CD4-positive, CD25-positive, alpha-beta regulatory T cell (primary cell): ENCODE measurements at regions not wholly inside any gene's neighbourhood (a gene's known extent, or its start where the extent isn't known, plus 50 kb on each side); places are given as distances from the start of the nearest gene placed in this dataset.
"Not testable (repeated sequence)": the region's sequence is repeated elsewhere in the genome, so short reads cannot be mapped to it uniquely, and the experiment has no call there.

Source experiments
- ATAC-seq, 2 donors: fragments of 150-1000 bp; cut with Tn5 transposase; one replicate each; pipeline ENCODE4 v1.10.0; 2021; ENCODE audit warnings: low read depth in 2 of 2, moderate number of reproducible peaks in 2 of 2, moderate library complexity in 1 of 2
- DNase-seq, 3 donors: peaks; one replicate each; pipeline versions ENCODE4 v3.0.0 to v3.0.0-alpha.2; 2012 to 2022; ENCODE audit warnings: mixed read lengths in 1 of 3
- H3K27ac ChIP-seq: one replicate; pipeline ENCODE4 v1.7.0; 2013; ENCODE audit warnings: mild to moderate bottlenecking, low read length; ENCODE audit not compliant: insufficient read depth, poor library complexity, severe bottlenecking
- H3K27me3 ChIP-seq: one replicate; pipeline ENCODE4 v1.7.0; 2013; ENCODE audit warnings: low read length; ENCODE audit not compliant: control insufficient read depth, insufficient read depth
- H3K36me3 ChIP-seq: one replicate; pipeline ENCODE4 v1.7.0; 2013; ENCODE audit warnings: mild to moderate bottlenecking, low read length, moderate library complexity; ENCODE audit not compliant: control insufficient read depth, insufficient read depth
- H3K4me1 ChIP-seq: 2 replicates; pipeline ENCODE4 v1.7.0; 2013; ENCODE audit warnings: mild to moderate bottlenecking, low read length; ENCODE audit not compliant: insufficient read depth, control insufficient read depth, poor library complexity, severe bottlenecking
- H3K4me3 ChIP-seq: one replicate; pipeline ENCODE4 v1.7.0; 2013; ENCODE audit warnings: low read depth, mild to moderate bottlenecking, low read length, moderate library complexity
- H3K9me3 ChIP-seq, 2 experiments: 1 replicate in 1 of 2; 2 replicates in 1 of 2; pipeline ENCODE4 v1.7.0; 2013; ENCODE audit warnings: low read length in 2 of 2, mild to moderate bottlenecking in 1 of 2, moderate library complexity in 1 of 2; ENCODE audit not compliant: control insufficient read depth in 2 of 2
- H3K27ac Mint-ChIP-seq, 3 donors: one replicate each; pipeline ENCODE4 v1.8.0; 2020 to 2022; ENCODE audit warnings: mild to moderate bottlenecking in 3 of 3, mixed read lengths in 3 of 3, moderate library complexity in 2 of 3
- H3K27me3 Mint-ChIP-seq: one replicate; pipeline ENCODE4 v1.8.0; 2022; ENCODE audit warnings: mild to moderate bottlenecking, mixed read lengths
- H3K36me3 Mint-ChIP-seq: one replicate; pipeline ENCODE4 v1.8.0; 2020; ENCODE audit warnings: mixed read lengths
- H3K4me1 Mint-ChIP-seq, 4 donors: one replicate each; pipeline ENCODE4 v1.8.0; 2020 to 2022; ENCODE audit warnings: mixed read lengths in 4 of 4, mild to moderate bottlenecking in 1 of 4
- H3K4me3 Mint-ChIP-seq, 4 donors: one replicate each; pipeline ENCODE4 v1.8.0; 2020 to 2022; ENCODE audit warnings: mild to moderate bottlenecking in 4 of 4, mixed read lengths in 4 of 4, moderate library complexity in 3 of 4
- H3K9me3 Mint-ChIP-seq, 7 donors: one replicate each; pipeline ENCODE4 v1.8.0; 2020 to 2022; ENCODE audit warnings: mixed read lengths in 7 of 7, mild to moderate bottlenecking in 3 of 7, moderate library complexity in 2 of 7

GRCh38 chr14:58918066-58918738 lies 270.3 kb upstream of the DAAM1 start:
- Mint-ChIP-seq H3K36me3 (no peaks in the 10 kb centered on the region), H3K9me3 (peaks cover 0 to 3% (median 0%) of the 10 kb centered on the region in 7 donors), H3K4me1 (no peaks in the 10 kb centered on the region), H3K27ac (no peak overlapping the region), H3K27me3 (peaks cover 4% of the 10 kb centered on the region), H3K4me3 (no peak overlapping the region)
- ATAC-seq (no peak), DNase-seq (no peak)
- Histone ChIP-seq H3K4me3 (no peak overlapping the region), H3K27me3 (peaks cover 3% of the 10 kb centered on the region), H3K4me1 (no peaks in the 10 kb centered on the region), H3K27ac (no peak overlapping the region), H3K9me3 (no peaks in the 10 kb centered on the region), H3K36me3 (no peaks in the 10 kb centered on the region)

- no peak for DNase-seq
- H3K27ac Mint-ChIP-seq: no peak overlapping the region
- no peak overlapping the region for H3K4me3 ChIP-seq
- H3K27ac ChIP-seq: no peak overlapping the region
- no peak overlapping the region for H3K4me3 Mint-ChIP-seq
- no peak for ATAC-seq
- no peaks in the 10 kb centered on the region for H3K4me1 ChIP-seq
- peaks cover 4% of the 10 kb centered on the region for H3K27me3 Mint-ChIP-seq
- peaks cover 0 to 3% (median 0%) of the 10 kb centered on the region in 7 donors for H3K9me3 Mint-ChIP-seq
- no peaks in the 10 kb centered on the region for H3K27me3 ChIP-seq
- H3K4me1 Mint-ChIP-seq: no peaks in the 10 kb centered on the region
- H3K9me3 ChIP-seq: no peaks in the 10 kb centered on the region
- H3K36me3 ChIP-seq: no peaks in the 10 kb centered on the region
- no peaks in the 10 kb centered on the region for H3K36me3 Mint-ChIP-seq
Observed at GRCh38 chr14:58919217-58919616, 269.2 kb upstream of the DAAM1 start.

GRCh38 chr14:58920230-58920629 lies 268.2 kb upstream of the DAAM1 start:
- H3K27ac ChIP-seq: no peak overlapping the region
- H3K9me3 Mint-ChIP-seq: peaks cover 0 to 5% (median 0%) of the 10 kb centered on the region in 7 donors
- no peaks in the 10 kb centered on the region for H3K4me1 Mint-ChIP-seq
- peaks cover 4% of the 10 kb centered on the region for H3K27me3 Mint-ChIP-seq
- H3K4me3 Mint-ChIP-seq: no peak overlapping the region
- no peak overlapping the region for H3K27ac Mint-ChIP-seq
- no peaks in the 10 kb centered on the region for H3K27me3 ChIP-seq
- H3K4me1 ChIP-seq: no peaks in the 10 kb centered on the region
- H3K36me3 Mint-ChIP-seq: no peaks in the 10 kb centered on the region
- H3K4me3 ChIP-seq: no peak overlapping the region
- H3K36me3 ChIP-seq: no peaks in the 10 kb centered on the region
- ATAC-seq: no peak
- H3K9me3 ChIP-seq: no peaks in the 10 kb centered on the region
- no peak for DNase-seq

- H3K4me3 Mint-ChIP-seq, H3K9me3 Mint-ChIP-seq: not testable (repeated sequence)
Observed at GRCh38 chr14:58922201-58922940, 266.1 kb upstream of the DAAM1 start.

GRCh38 chr14:58923751-58924405 lies 264.6 kb upstream of the DAAM1 start:
- H3K27ac ChIP-seq: no peak overlapping the region
- ATAC-seq: no peak

More at GRCh38 chr14:58922201-58922940, 266.1 kb upstream of the DAAM1 start:
- not testable (repeated sequence) for H3K4me3 ChIP-seq, H3K4me1 ChIP-seq, H3K36me3 Mint-ChIP-seq, DNase-seq, H3K36me3 ChIP-seq, H3K27me3 ChIP-seq, H3K27me3 Mint-ChIP-seq, H3K9me3 ChIP-seq, H3K4me1 Mint-ChIP-seq, H3K27ac Mint-ChIP-seq, ATAC-seq, H3K27ac ChIP-seq

GRCh38 chr14:58941629-58942028 lies 246.8 kb upstream of the DAAM1 start:
- Mint-ChIP-seq H3K27ac (no peak overlapping the region), H3K36me3 (no peaks in the 10 kb centered on the region), H3K27me3 (no peaks in the 10 kb centered on the region), H3K4me3 (no peak overlapping the region), H3K4me1 (no peaks in the 10 kb centered on the region), H3K9me3 (peaks cover 0 to 5% (median 3%) of the 10 kb centered on the region in 7 donors)
- ATAC-seq (no peak), DNase-seq (no peak)
- Histone ChIP-seq H3K27ac (no peak overlapping the region), H3K4me3 (no peak overlapping the region), H3K4me1 (no peaks in the 10 kb centered on the region), H3K27me3 (no peaks in the 10 kb centered on the region), H3K36me3 (no peaks in the 10 kb centered on the region), H3K9me3 (no peaks in the 10 kb centered on the region)

More at GRCh38 chr14:58923751-58924405, 264.6 kb upstream of the DAAM1 start:
- H3K36me3 Mint-ChIP-seq: no peaks in the 10 kb centered on the region
- no peak overlapping the region for H3K4me3 Mint-ChIP-seq
- H3K9me3 Mint-ChIP-seq: peaks cover 0 to 6% (median 0%) of the 10 kb centered on the region in 7 donors
- H3K4me1 Mint-ChIP-seq: no peaks in the 10 kb centered on the region
- H3K27me3 ChIP-seq: no peaks in the 10 kb centered on the region
- no peaks in the 10 kb centered on the region for H3K9me3 ChIP-seq
- H3K36me3 ChIP-seq: no peaks in the 10 kb centered on the region
- H3K4me1 ChIP-seq: no peaks in the 10 kb centered on the region
- H3K27me3 Mint-ChIP-seq: no peaks in the 10 kb centered on the region
- no peak for DNase-seq
- no peak overlapping the region for H3K27ac Mint-ChIP-seq
- no peak overlapping the region for H3K4me3 ChIP-seq

GRCh38 chr14:58942516-58942915 lies 246.0 kb upstream of the DAAM1 start:
- Mint-ChIP-seq H3K36me3 (no peaks in the 10 kb centered on the region), H3K27me3 (no peaks in the 10 kb centered on the region), H3K4me1 (no peaks in the 10 kb centered on the region), H3K4me3 (no peak overlapping the region), H3K27ac (no peak overlapping the region), H3K9me3 (peaks cover 0 to 5% (median 0%) of the 10 kb centered on the region in 7 donors)
- H3K27ac ChIP-seq: no peak overlapping the region
- no peaks in the 10 kb centered on the region for H3K36me3 ChIP-seq
- no peaks in the 10 kb centered on the region for H3K27me3 ChIP-seq
- no peak overlapping the region for H3K4me3 ChIP-seq
- ATAC-seq: no peak
- H3K9me3 ChIP-seq: no peaks in the 10 kb centered on the region
- no peak for DNase-seq
- H3K4me1 ChIP-seq: no peaks in the 10 kb centered on the region
